IMR-90 (cell line): ENCODE measurements at regions not wholly inside any gene's neighbourhood (a gene's known extent, or its start where the extent isn't known, plus 50 kb on each side); places are given as distances from the start of the nearest gene placed in this dataset.

Experiments used
- ATAC-seq: fragments of 200-7000 bp; cut with Tn5 transposase; 2 replicates; pipeline ENCODE4 v1.9.1; 2020; ENCODE audit warnings: low read depth, mild to moderate bottlenecking, moderate library complexity
- BruUV-seq: library from RNA; stranded (reverse); fragments of 400-500 nt; replicated peaks from 2 replicates; lab custom pipeline; 2021; lab: Mats Ljungman, UMichigan
- CTCF ChIA-PET: fragments of 300-600 bp; formaldehyde crosslinking; extraction: SDS; loops from one replicate; lab custom pipeline; 2021; ENCODE audit warnings: antibody characterized with exemption; lab: Yijun Ruan, JAX
- POLR2A ChIA-PET: fragments of 300-600 bp; sonication (Branson Sonifier 250); formaldehyde crosslinking; loops from one replicate; lab custom pipeline; 2022; ENCODE audit warnings: antibody characterized with exemption; ENCODE audit not compliant: unreplicated experiment; lab: Charles Lee
- DNase-seq: peaks from one replicate; pipeline ENCODE4 v3.0.0; 2013
- H2AFZ ChIP-seq: replicated peaks from 2 replicates; pipeline ENCODE3; 2013; ENCODE audit warnings: low read length, mild to moderate bottlenecking; ENCODE audit not compliant: poor library complexity
- H2AK5ac ChIP-seq: 2 replicates; pipeline ENCODE4 v1.6.1; 2013; ENCODE audit warnings: low read depth, low read length, inconsistent platforms
- H2AK9ac ChIP-seq: replicated peaks from 2 replicates; pipeline ENCODE3; 2013; ENCODE audit warnings: mild to moderate bottlenecking, low read depth, low read length, moderate library complexity; ENCODE audit not compliant: poor library complexity
- H2BK120ac ChIP-seq: 2 replicates; pipeline ENCODE4 v1.6.1; 2013; ENCODE audit warnings: low read depth, low read length, inconsistent platforms
- H2BK15ac ChIP-seq: 3 replicates; pipeline ENCODE4 v1.6.1; 2013; ENCODE audit warnings: low read depth, low read length, inconsistent platforms
- H2BK20ac ChIP-seq: 2 replicates; pipeline ENCODE4 v1.6.1; 2013; ENCODE audit warnings: low read depth, mild to moderate bottlenecking, inconsistent platforms, low read length, moderate library complexity
- H2BK5ac ChIP-seq: 2 replicates; pipeline ENCODE4 v1.6.1; 2013; ENCODE audit warnings: mild to moderate bottlenecking, low read depth, low read length, inconsistent platforms; ENCODE audit not compliant: poor library complexity, severe bottlenecking
- H3K14ac ChIP-seq: replicated peaks from 2 replicates; pipeline ENCODE4 v1.6.1; 2013; ENCODE audit warnings: low read depth, low read length, inconsistent platforms
- H3K18ac ChIP-seq: 2 replicates; pipeline ENCODE4 v1.6.1; 2013; ENCODE audit warnings: low read depth, low read length, control low read depth
- H3K23ac ChIP-seq: 2 replicates; pipeline ENCODE4 v1.6.1; 2013; ENCODE audit warnings: low read depth, low read length, inconsistent platforms
- H3K27ac ChIP-seq: 2 replicates; pipeline ENCODE4 v1.5.1; 2013; ENCODE audit warnings: mild to moderate bottlenecking, control low read depth, low read length; ENCODE audit not compliant: insufficient read depth
- H3K27me3 ChIP-seq: 2 replicates; pipeline ENCODE4 v1.6.1; 2013; ENCODE audit warnings: low read length; ENCODE audit not compliant: control insufficient read depth, insufficient read depth
- H3K36me3 ChIP-seq: 2 replicates; pipeline ENCODE4 v1.6.1; 2013; ENCODE audit warnings: low read length, mixed read lengths; ENCODE audit not compliant: control insufficient read depth, insufficient read depth
- H3K4ac ChIP-seq: 2 replicates; pipeline ENCODE4 v1.6.1; 2013; ENCODE audit warnings: low read depth, low read length, inconsistent platforms
- H3K4me1 ChIP-seq: 2 replicates; pipeline ENCODE4 v1.6.1; 2013; ENCODE audit warnings: low read length, mixed read lengths; ENCODE audit not compliant: control insufficient read depth, insufficient read depth
- H3K4me2 ChIP-seq: 2 replicates; pipeline ENCODE4 v1.6.1; 2013; ENCODE audit warnings: low read depth, mild to moderate bottlenecking, control low read depth, low read length, moderate library complexity
- H3K4me3 ChIP-seq: 2 replicates; pipeline ENCODE4 v1.5.1; 2013; ENCODE audit warnings: low read depth, mild to moderate bottlenecking, control low read depth, low read length, moderate library complexity; ENCODE audit not compliant: insufficient read depth
- H3K56ac ChIP-seq: 2 replicates; pipeline ENCODE4 v1.6.1; 2013; ENCODE audit warnings: low read length, inconsistent platforms; ENCODE audit not compliant: insufficient read depth; ENCODE audit errors: extremely low read depth
- H3K79me1 ChIP-seq, 2 experiments: 2 replicates each; pipeline ENCODE4 v1.6.1; 2013; ENCODE audit warnings: low read length in 2 of 2, inconsistent platforms in 1 of 2, low read depth in 1 of 2
- H3K9ac ChIP-seq: 2 replicates; pipeline ENCODE4 v1.6.1; 2013; ENCODE audit warnings: low read depth, low read length, control low read depth
- H3K9me1 ChIP-seq: 2 replicates; pipeline ENCODE4 v1.6.1; 2013; ENCODE audit warnings: low read length, inconsistent platforms; ENCODE audit not compliant: insufficient read depth
- H3K9me3 ChIP-seq: 2 replicates; pipeline ENCODE4 v1.6.1; 2013; ENCODE audit warnings: low read length; ENCODE audit not compliant: control insufficient read depth, insufficient read depth
- H4K20me1 ChIP-seq: 2 replicates; pipeline ENCODE4 v1.6.1; 2013; ENCODE audit warnings: low read length, inconsistent platforms; ENCODE audit not compliant: insufficient read depth
- H4K5ac ChIP-seq: 2 replicates; pipeline ENCODE4 v1.6.1; 2013; ENCODE audit warnings: mild to moderate bottlenecking, low read depth, low read length, control low read depth
- H4K8ac ChIP-seq, 2 experiments: 2 replicates each; pipeline ENCODE4 v1.6.1; 2013; ENCODE audit warnings: low read depth in 2 of 2, low read length in 2 of 2, control low read depth in 1 of 2, inconsistent platforms in 1 of 2
- H4K91ac ChIP-seq: 2 replicates; pipeline ENCODE4 v1.6.1; 2013; ENCODE audit warnings: low read depth, low read length, inconsistent platforms; ENCODE audit not compliant: insufficient read depth
- BHLHE40 ChIP-seq: fragments of 150-350 bp; IDR thresholded peaks from 2 replicates; pipeline ENCODE4 v1.6.1; 2016; ENCODE audit warnings: mild to moderate bottlenecking, low read depth, low read length
- CEBPB ChIP-seq: IDR thresholded peaks from 2 replicates; pipeline ENCODE4 v1.6.1; 2012; ENCODE audit warnings: low read depth, low read length, improper control_type of control experiment
- FOS ChIP-seq: fragments of 150-350 bp; IDR thresholded peaks from 2 replicates; pipeline ENCODE4 v1.6.1; 2016; ENCODE audit warnings: low read depth, low read length
- MAFK ChIP-seq: IDR thresholded peaks from 2 replicates; pipeline ENCODE4 v1.6.1; 2012; ENCODE audit warnings: low read depth, low read length, improper control_type of control experiment
- MXI1 ChIP-seq: IDR thresholded peaks from 2 replicates; pipeline ENCODE4 v1.6.1; 2012; ENCODE audit warnings: low read depth, mild to moderate bottlenecking, low read length, moderate library complexity, borderline replicate concordance
- NFE2L2 ChIP-seq: fragments of 150-350 bp; IDR thresholded peaks from 2 replicates; pipeline ENCODE4 v1.6.1; 2016; ENCODE audit warnings: low read depth, mild to moderate bottlenecking, low read length
- RAD21 ChIP-seq: IDR thresholded peaks from 2 replicates; pipeline ENCODE4 v1.6.1; 2012; ENCODE audit warnings: low read length, improper control_type of control experiment
- WGBS, 2 experiments: methylation state at CpG; one replicate each; pipeline versions ENCODE4 v1.1.5 to v1.1.7; 2013; ENCODE audit warnings: missing lambda C conversion rate in 2 of 2; ENCODE audit not compliant: insufficient read length in 1 of 2; ENCODE audit errors: extremely low coverage in 2 of 2; 5-methylcytosine and 5-hydroxymethylcytosine counted together
- dilution Hi-C: fragments of 300-500 bp; cut with HindIII; formaldehyde crosslinking; loops from one replicate; pipeline ENCODE4 v1.14.3; 2018; ENCODE audit warnings: low sequenced_read_pairs; ENCODE audit not compliant: unreplicated experiment
- in situ Hi-C: fragments of 300-500 bp; cut with MboI; formaldehyde crosslinking; loops from 3 replicates; pipeline ENCODE4 v1.14.3; 2019; ENCODE audit warnings: low sequenced_read_pairs, inconsistent platforms, mixed read lengths
- intact Hi-C: fragments of 100-400 bp; cut with micrococcal nuclease; formaldehyde crosslinking; loops from 2 replicates; pipeline ENCODE4 v1.10.0; 2022

GRCh38 chr20:54345301-54345724, 130.1 kb upstream of the DOK5 start:
- in situ Hi-C loops, result no loop called here

More at GRCh38 chr20:54345301-54345724, 130.1 kb upstream of the DOK5 start:
- no TSS peak for BruUV-seq
- peaks cover 11% of the 10 kb centered on the region for H3K4me1 ChIP-seq
- H2AK9ac ChIP-seq, result no peak overlapping the region
- H2AK5ac ChIP-seq, result no peak overlapping the region
- no peak overlapping the region for H2AFZ ChIP-seq
- intact Hi-C loops (loop anchor here (10.0 kb wide), 2 partner anchors 121 to 211 kb away; no protein-coding TSS in a partner anchor), dilution Hi-C loops (no loop called here)
- no peak overlapping the region for H3K56ac ChIP-seq
- H3K4ac ChIP-seq, result peak overlapping the region; percentile 17; the same call in 1 of the 2 replicates
- peak overlapping the region; percentile 39; the same call in 1 of the 3 replicates for H2BK15ac ChIP-seq
- no peaks in the 10 kb centered on the region for H3K79me1 ChIP-seq
- peak overlapping the region; percentile 62 for H2BK5ac ChIP-seq
- ATAC-seq (peak; percentile 83), DNase-seq (peak; percentile 87)
- TF ChIP-seq MAFK (peak; percentile 55), MXI1 (no peak), FOS (peak; percentile 96), RAD21 (no peak), CEBPB (peak; percentile 39; the same call in 1 of the 2 replicates), NFE2L2 (peak; percentile 89), BHLHE40 (peak; percentile 63)
- peak overlapping the region; percentile 88 for H3K4me2 ChIP-seq
- no peaks in the 10 kb centered on the region for H3K9me1 ChIP-seq
- ChIA-PET POLR2A (no interaction called here), CTCF (no interaction called here)
- no peaks in the 10 kb centered on the region for H4K20me1 ChIP-seq
- no peak overlapping the region for H3K9ac ChIP-seq
- H3K9me3 ChIP-seq, result no peaks in the 10 kb centered on the region
- H3K18ac ChIP-seq, result peak overlapping the region; percentile 73; the same call in 1 of the 2 replicates
- peak overlapping the region; percentile 65; the same call in 1 of the 2 replicates for H3K27ac ChIP-seq
- H4K5ac ChIP-seq, result no peak overlapping the region
- H3K14ac ChIP-seq, result no peak overlapping the region
- peak overlapping the region; percentile 39; the same call in 1 of the 2 replicates for H4K91ac ChIP-seq
- no peak overlapping the region for H3K23ac ChIP-seq
- H3K36me3 ChIP-seq, result no peaks in the 10 kb centered on the region
- H2BK20ac ChIP-seq, result no peak overlapping the region
- WGBS, 2 experiments, result no CpG with 5 or more reads among the region's 4 CpGs
- H3K4me3 ChIP-seq, result no peak overlapping the region
- H2BK120ac ChIP-seq, result peak overlapping the region; percentile 80
- H3K27me3 ChIP-seq, result no peaks in the 10 kb centered on the region
- no peak overlapping the region for H4K8ac ChIP-seq
